HG02678 (cell line): ENCODE measurements at regions not wholly inside any gene's neighbourhood (a gene's known extent, or its start where the extent isn't known, plus 50 kb on each side); places are given as distances from the start of the nearest gene placed in this dataset.
"Not testable (repeated sequence)": the region's sequence is repeated elsewhere in the genome, so short reads cannot be mapped to it uniquely, and the experiment has no call there.

ENCODE experiments used
- ATAC-seq: cut with Tn5 transposase; IDR thresholded peaks from one replicate; pipeline ENCODE4 v1.9.1; 2021; ENCODE audit warnings: mild to moderate bottlenecking, moderate library complexity; ENCODE audit not compliant: unreplicated experiment

DNA sequence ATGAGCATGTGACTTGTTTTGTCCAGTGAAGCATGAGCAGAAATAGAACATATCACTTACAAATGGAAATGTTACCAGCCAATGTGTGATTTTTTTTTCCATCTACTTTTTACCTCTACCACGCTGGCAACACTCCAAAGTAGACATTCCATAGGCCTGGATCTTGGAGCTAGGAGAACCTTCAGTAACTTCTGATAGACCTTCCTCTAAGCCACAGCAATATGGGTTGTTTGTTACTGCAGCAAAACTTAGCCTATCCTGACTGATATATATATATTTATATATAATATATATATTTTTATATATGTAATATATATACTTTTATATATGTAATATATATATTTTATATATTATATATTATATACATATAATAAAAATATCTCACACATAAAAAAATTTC is 284.4 kb upstream of the XYLT1 start:
- ATAC-seq: no peak

DNA sequence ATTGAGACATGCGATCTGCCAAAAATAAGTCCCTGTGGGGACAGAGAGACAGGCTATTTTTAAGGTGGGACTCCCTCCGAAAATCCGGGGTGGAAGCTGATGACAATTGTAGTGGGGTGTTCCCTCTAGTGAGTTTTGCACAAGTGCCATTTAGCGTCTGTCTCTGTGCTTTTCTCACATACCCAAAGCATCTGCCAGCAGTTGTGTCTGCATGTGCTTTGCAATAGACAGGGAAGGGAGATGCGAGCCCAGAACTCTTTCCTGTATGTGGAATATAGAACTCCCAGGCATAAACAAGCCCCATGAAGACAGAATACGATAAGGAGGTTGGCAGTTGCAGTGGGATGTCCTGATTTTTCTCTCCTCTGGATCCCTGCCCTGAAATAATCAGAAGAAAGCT is 282.7 kb upstream of the XYLT1 start:
- ATAC-seq: no peak

DNA sequence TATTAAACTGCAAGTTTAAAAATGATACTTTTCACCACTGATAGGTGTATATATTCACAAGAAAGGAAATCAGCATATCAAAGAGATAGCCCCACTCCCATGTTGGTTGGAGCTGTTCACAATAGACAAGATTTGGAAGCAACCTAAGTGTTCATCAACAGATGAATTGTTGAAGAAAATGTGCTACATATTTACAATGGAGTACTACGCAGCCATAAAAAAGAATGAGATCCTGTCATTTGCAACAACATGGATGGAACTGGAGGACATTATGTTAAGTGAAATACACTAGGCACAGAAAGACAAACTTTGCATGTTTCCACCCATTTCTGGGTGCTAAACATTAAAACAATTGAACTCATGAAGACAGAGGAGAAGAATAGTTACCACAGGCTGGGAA is 278.9 kb upstream of the XYLT1 start:
- ATAC-seq: no peak

DNA sequence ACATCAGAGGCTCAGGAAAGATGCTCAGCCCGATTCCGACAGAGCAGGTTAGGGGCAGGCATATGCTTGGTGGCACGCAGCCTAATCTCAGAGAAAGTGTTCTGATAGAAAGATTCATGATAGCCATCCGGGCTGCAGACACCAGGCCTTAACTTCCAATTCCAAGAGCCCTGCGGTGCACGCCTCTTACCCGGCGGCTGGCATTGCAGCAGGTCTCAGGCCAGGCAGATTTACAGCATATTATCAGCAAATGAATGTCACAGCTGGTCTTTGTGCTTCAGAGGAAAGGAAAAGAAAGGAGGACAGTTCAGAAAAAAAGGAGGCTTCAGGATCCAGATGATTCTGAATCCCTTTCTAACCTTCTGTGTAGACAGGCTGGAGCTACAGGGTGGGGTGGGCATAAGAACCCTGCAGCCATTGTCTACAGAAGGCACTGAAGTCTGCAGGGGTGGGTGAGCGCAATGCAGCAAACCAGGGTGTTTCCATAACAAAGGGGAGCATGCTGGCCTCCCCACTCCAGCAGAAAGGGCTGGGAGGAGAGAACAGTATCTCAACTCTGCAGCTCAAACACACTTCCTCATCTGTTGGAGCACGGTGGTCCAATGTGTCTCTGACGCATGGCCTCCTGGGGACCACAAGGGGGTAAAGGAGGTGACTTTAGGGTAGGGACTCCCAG is 277.4 kb upstream of the XYLT1 start:
- no peak for ATAC-seq

DNA sequence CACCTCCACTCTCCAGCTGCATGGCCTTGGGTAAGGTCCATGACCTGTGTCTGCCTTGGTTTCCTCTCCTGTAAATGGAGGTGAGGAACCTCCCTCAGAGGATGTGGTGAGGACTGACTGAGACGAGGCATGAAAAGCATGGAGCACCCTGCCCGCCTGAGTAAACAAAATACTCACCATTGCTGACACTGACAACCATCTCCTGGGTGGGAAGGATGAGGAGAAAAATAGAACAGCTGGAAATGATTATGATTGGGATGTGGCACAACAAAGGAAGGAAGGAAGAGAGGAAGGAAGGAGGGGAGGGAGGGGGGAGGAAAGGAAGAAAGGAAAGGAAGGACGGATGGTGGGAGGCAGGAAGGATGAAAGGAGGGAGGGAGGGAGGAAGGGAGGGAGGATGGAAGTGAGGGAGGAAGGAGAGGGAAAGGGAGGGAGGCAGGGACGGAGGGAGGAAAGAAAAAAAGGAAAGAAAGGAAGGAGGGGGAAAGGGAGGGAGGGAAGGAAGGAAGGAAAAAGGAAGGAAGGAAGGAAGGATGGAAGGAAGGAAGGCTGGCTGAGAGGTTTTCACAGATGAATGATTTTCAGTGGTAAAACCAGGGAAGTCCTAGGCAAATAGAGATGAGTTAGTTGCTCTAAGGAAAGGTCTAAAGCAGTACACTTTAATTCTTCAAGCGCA is 276.5 kb upstream of the XYLT1 start:
- no peak for ATAC-seq

DNA sequence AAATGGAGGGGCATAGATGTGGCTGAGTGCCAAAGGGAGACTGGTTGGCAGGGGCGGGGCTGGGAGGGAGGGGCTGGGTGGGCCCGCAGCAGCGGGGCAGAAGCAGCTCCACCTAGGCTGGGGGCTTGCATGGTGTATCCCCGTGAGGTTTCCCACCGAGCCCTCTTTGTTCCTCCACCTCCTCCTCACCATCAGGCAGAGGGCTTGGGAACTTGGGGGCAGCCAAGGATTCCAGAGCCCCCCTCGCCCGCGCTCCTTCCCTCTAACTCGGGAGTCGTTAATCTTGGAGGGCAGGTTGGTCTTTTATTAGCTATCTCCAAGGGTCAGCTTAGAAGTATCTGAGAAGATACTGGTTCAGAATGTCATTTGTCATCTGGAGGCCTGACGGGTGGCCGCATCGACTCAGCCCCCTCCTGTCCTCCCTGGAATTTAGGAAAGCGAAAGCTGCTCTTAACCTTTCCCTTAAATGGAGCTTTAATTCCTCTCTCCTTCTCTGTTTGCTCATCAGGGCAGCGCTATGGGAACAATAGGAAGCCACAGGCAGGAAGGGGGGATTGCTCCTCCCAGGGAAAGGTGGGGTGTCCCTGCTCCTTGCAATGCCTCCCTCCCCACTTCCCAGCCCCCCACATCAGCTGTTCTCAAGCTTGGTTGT is 274.3 kb upstream of the XYLT1 start:
- no peak for ATAC-seq

DNA sequence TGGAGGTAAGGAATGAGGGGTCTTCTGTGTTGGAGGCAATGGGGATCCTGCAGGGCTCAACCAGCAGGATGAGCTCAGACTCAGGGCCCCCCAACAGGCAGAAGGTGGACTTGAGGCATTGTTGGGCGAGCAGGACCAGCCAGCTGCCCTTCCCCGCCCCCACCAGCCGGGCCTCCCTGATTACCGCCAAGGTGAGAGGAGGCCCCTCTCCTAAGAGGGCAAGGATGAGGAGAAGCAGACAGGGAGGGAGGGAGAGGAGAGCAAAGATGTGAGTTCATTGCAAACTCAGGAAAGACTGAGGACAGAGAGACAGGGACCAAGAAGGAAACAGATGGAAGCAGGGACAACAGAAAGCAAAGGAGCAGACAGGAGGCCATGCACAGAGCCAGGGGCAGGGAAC is 272.8 kb upstream of the XYLT1 start:
- no peak for ATAC-seq

DNA sequence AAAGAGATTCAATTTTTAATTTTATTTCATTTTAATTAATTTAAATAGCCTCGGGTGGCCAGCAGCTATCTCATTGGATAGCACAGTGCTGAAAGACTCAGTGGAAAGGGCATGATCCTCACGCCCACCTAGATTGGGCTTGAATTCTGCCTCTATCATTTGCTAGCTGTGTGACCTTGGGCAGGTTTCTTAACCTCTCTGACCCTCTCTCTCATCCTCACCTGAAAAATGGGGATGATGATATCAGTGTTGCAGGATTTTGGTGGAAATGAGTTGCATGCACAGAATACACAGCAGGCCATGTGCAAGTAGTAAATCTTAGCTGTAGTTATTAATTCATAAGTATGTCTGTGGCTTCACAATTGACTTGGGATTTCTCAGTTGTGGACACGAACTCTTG is 272.4 kb upstream of the XYLT1 start:
- no peak for ATAC-seq

DNA sequence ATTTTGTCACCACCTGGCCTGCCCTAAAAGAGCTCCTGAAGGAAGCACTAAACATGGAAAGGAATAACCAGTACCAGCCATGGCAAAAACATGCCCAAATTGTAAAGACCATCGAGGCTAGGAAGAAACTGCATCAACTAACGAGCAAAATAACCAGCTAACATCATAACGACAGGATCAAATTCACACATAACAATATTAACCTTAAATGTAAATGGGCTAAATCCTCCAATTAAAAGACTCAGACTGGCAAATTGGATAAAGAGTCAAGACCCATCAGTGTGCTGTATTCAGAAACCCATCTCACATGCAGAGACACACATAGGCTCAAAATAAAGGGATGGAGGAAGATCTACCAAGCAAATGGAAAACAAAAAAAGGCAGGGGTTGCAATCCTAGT is 264.3 kb upstream of the XYLT1 start:
- not testable (repeated sequence) for ATAC-seq

DNA sequence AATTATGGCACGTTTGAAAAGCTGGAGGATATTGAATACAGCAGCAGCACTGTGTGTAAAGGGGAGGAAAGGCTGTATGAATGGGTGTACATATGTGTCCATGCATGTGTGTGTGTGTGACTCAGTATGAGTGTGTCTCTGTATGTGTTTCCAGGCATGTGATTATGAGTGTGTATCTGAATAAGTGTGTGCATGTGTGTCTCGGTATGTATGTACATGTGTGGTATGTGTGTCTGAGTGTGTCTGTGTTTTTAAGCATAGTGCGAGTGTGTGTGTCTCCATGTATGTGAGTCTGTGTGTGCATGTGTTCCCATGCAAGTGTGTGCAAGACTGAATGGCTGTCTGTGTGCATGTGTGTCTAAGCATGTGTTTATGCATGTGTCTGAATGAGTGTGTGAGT is 259.1 kb upstream of the XYLT1 start:
- ATAC-seq: no peak

DNA sequence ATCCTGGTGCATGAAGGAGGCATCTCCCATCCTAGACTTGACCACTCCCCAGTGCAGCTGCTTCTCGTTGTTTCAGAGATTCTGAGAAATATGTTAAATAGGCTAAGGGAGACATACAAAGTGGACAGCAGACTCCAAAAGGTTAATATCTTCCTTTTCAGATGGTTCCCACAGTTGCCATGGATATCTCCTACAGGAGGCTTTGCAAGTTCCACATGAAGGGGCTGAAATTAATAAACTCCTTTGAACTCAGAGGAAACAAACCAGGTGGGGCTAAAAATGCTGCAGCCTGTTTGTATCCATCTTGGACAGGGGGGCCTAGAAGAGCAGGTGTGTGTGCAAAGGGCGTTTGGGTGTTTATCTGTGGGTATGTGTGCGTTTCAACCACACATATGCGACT is 257.4 kb upstream of the XYLT1 start:
- ATAC-seq: no peak

DNA sequence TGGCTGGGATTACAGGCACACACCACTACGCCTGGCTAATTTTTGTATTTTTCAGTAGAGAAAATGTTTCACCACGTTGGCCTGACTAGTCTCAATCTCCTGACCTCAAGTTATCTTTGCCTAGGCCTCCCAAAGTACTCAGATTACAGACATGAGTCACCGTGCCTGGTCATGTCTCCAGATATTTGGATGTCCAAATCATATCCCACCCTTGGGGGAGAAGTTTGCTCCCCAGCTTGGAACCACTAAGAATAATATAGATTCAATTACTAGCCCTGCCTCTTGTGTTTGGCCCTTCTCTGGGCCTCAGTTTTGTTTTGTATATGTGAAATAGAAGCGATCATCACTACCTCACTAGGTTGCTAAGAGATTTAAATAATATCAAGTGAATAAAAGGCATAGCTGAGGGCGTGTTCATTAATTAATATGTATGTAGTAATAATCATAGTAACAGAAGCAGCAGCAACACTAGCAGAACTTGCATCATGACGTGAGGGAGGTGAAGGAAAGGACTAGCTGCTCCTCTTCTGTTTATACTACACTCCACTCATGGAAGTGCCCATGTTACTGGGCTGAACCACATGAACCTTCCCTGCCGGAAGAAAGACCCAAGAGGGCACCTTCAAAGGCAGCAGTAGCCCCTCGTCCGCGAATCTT is 253.6 kb upstream of the XYLT1 start:
- no peak for ATAC-seq

DNA sequence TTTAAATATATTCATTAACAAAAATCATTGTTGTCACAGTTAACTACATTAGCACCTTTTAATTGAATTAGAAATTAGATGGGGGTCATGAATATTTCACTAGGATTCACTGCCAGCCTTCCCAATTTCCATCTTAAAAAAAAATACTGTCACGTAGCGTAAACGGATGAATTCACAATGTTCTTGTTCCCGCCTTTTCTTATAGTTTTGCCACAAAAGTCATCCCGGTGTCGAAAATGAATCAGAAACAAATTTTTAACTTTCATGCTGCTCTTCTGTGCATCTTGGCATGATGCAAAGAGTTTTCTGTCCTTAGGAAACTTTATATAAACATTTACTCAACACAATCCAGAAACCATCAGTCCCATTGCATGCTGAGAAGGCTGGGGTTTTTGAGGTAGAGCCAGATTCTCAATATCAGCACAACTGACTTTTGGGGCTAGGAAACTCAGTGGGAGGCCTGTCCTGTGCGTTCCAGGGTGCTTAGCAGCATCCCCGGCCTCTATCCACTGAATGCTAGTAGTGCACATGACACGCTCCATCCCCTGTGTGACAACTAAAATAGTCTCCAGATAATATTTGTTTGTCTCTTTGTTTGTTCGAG is 252.9 kb upstream of the XYLT1 start:
- no peak for ATAC-seq

DNA sequence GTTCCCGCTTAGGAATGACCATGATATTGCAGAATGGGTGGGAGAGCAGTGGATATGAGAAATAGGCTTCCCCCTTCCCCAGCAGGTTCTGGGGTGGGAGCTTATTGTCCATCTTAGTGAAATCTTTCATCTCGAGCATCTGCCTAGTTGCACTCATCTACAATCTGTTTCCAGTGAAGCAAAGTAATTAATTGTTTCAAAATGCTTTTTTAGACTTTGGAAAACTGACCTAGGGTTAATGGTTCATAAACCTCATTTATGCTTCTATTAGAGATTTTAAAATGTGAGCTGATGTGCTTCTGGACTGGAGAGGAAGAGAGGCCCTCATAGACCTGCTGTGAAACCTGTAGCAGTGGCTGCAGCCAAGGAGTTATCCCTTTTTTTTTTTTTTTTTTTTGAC is 247.7 kb upstream of the XYLT1 start:
- no peak for ATAC-seq

DNA sequence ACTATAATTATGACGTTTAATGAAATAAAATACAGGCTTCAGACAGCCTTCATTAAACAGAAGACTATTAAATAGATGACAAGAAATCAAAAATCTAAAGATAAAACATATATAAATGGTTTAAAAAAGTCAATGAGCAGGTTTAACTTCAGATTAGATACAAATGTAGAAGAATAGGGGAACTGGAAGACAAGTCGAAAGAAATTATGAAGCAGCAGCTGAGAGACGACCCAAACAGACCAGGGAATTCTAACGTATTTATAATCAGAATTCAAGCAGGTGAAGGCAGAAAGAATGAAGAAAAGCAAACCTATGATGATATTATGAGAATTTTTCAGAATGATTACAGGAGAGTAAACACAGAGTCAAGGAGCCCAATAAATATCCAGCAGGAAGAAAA is 235.1 kb upstream of the XYLT1 start:
- no peak for ATAC-seq

DNA sequence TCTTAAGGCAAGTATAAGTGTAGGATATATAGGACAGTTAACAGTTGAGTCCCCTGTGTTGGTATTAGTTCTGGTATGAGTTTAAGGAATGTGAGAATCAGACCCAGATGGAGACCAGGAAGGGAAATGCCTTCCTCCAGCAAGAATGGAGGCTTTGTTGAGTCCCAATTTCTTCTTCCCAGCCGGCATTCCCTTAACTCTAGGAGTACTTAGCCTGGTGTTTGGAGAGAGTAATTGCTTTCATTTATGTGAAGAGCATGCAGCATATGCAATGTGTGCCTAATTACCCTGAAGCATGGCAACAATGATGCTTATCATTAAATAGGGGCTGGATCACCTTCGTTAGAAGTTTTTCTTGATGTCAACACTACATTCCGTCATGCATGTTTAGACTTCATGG is 225.9 kb upstream of the XYLT1 start:
- ATAC-seq: no peak

DNA sequence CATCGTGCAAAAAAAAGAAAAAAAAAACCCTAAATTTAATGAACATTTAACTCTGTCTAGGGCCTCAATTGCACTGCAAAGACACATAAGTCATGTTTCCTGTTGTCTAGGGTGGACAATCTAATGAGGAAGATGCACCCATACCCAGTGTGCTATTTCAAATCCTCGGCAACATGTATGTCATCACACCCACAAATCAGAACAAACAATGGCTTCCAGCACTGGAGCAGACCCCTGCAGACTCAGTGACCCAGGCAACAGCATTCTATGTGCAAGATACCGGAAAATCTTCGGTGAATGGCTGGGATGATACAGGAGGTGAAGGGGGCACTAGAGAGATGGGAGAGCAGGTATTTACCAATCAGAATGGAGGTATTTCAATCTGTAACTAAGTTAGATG is 221.7 kb upstream of the XYLT1 start:
- no peak for ATAC-seq

DNA sequence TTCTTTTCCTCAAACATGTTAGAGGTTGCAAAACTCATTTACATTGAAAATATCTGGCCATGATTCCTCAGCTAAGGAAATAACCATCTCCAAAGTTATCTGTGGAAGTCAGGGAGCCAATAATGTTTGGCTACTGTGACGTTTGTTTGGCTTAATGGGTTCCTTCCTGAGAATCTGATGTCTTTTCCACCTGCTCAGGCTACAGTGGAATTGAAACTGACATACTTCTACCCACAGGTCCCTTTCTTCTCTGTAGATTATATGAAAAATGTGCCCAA is 221.1 kb upstream of the XYLT1 start:
- ATAC-seq: no peak

DNA sequence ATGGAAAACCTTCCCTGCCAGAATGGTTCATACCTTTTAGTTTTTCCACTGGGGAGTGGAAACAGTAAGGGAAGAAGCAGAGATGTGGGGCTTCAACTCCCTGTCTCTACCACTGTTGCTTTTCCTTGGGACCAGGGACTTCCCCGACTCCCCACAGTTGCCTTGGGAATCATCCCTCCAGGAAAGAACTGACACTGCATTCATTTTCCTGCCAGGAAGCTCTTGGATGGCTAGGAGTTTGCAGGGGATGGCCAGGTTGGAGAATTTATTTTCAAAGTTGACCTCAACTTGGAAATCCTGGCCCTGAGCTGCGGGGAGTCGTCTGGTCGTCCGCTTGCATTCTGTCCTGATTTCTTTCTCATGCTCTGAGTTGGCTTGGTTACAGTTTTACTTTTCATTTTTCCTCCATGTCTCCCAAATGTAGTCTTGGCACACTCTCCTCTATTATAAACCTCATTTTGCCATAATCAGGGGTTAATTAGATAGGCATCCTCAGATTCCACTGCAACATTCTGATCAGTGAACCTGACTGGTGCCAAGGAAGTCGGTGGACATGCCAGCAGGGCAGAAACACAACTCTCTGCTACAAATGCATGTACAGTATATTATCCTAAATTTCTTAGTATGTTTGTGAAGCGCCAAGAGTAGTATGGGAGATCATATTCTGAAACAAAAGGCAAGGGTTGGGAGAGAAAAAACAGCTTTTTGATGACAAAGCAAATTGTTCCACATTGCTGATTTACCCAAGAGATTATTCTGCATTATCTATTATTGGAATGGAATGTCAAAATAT is 220.5 kb upstream of the XYLT1 start:
- no peak for ATAC-seq

DNA sequence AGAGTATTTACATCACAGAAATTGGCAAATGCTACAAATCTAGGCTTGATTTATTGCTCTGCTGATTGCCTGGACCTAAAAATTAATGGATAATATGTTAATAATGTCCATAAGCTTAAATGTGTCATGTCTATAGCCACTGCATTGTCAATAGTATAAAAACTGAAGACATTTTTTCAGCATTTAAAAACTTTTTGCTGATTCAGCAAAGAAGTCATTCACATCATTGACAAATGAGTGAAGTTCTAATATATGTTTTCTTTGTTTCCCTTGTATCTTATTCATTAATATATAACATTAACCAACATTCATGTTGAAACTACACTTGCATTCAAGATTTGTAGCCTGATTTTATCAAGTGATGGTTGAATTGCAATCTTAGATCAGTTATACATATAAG is 214.7 kb upstream of the XYLT1 start:
- ATAC-seq: no peak

DNA sequence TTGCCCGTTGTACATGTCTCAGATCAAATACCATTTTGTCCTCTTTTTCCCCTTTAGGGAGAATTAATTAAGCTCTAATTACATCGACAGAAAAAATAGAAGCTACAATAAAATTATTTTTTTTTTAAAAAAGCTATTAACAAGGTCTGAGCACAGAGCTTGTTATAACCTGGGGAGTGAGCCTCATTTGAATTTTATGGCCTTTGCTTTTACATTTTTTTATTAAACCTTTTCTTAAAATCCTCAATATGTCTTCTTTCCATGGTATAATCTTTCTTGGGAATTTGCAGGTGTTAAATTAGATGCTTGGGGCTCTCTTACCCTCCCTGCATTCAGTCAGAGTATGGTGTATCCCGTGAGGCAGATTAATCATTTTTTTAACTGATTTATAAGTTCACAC is 212.5 kb upstream of the XYLT1 start:
- ATAC-seq: no peak
